GM12891 (cell line): ENCODE measurements at regions not wholly inside any gene's neighbourhood (a gene's known extent, or its start where the extent isn't known, plus 50 kb on each side); places are given as distances from the start of the nearest gene placed in this dataset.

Source experiments
- DNase-seq: peaks from one replicate; pipeline ENCODE4 v3.0.0; 2011; ENCODE audit warnings: low spot score; ENCODE audit not compliant: insufficient read length
- FAIRE-seq: peaks from 2 replicates; lab custom pipeline; 2011; peaks lifted over from hg19 to GRCh38; lab: Jason Lieb, UNC
- PAX5 ChIP-seq: IDR thresholded peaks from 2 replicates; pipeline ENCODE4 v1.6.1; 2011; ENCODE audit warnings: low read length, moderate library complexity, mild to moderate bottlenecking; ENCODE audit not compliant: insufficient read depth, severe bottlenecking
- POLR2A ChIP-seq: IDR thresholded peaks from 2 replicates; pipeline ENCODE4 v1.6.1; 2011; ENCODE audit warnings: low read depth, low read length, control low read depth
- POLR2AphosphoS5 ChIP-seq: IDR thresholded peaks from 2 replicates; pipeline ENCODE4 v1.6.1; 2011; ENCODE audit warnings: low read depth, low read length, control low read depth
- POU2F2 ChIP-seq: IDR thresholded peaks from 2 replicates; pipeline ENCODE4 v1.6.1; 2011; ENCODE audit warnings: low read depth, mild to moderate bottlenecking, control low read depth, low read length, moderate library complexity
- SPI1 ChIP-seq: IDR thresholded peaks from 2 replicates; pipeline ENCODE4 v1.6.1; 2011; ENCODE audit warnings: low read depth, low read length, control low read depth
- TAF1 ChIP-seq: IDR thresholded peaks from 2 replicates; pipeline ENCODE4 v1.6.1; 2011; ENCODE audit warnings: low read depth, low read length, control low read depth

DNA sequence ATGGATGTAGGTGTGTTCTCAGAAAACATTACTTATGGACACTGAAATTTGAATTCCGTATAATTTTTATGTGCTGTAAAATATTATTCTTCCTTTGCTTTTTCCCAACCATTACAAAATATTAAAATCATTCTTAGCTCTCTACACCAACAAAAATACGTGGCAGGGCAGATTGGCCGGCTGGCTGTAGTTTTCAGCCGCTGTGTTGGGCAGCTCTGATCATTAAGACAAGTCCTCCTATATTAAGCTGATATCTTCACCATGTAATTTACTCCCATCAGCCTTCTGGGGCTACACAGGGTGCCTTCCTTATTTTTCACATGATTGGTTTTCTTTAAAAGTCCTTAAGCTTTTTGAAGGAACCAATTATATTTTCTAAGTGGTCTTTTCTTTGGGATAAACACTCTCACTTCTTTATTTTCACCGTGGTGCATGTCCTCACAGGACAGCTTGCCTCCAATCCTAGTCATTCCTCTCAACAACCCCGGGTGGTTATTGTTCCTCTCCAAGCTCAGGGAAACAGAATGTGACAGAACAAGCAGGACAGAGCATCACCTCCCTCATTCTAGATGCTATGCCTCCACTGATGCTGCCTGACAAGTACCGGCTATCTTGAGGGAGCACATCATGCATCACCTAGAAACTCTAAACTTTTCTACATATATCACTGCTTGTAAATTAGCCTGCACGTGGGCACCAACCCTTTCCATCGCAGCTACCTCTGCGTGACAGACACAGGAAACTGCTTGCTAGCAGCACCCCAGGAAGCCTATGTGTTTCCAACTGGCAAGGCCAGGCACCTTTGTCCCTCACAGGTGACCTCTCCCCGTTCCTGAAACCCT, 362.3 kb downstream of the MYCN start:
- FAIRE-seq (no peak), DNase-seq (no peak)
- TF ChIP-seq TAF1, result no peak
- no peak for TF ChIP-seq POLR2A
- TF ChIP-seq SPI1, result no peak
- no peak for TF ChIP-seq PAX5
- TF ChIP-seq POU2F2, result no peak
- TF ChIP-seq POLR2AphosphoS5, result no peak

DNA sequence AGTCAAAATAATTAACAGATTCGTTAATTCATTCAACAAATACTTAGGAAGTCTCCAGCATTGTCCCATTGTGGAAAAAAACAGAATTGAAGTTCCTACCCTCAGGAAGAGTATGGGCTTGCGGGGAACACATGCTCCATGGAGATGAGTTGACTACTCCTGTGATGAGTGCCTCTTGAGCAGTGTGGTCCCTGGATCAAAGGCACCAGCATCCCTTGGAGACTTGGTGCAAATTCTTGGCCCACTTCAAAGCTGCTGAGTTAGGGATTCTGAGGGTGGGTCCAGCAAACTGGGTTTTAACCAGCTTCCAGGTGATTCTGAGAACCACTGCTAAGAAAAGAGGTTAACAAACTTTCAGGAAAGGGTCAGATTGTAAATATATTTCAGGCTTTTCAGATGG, 361.6 kb downstream of the MYCN start:
- no peak for TF ChIP-seq POLR2A
- no peak for TF ChIP-seq TAF1
- TF ChIP-seq PAX5, result no peak
- no peak for TF ChIP-seq SPI1
- no peak for TF ChIP-seq POU2F2
- TF ChIP-seq POLR2AphosphoS5, result no peak
- FAIRE-seq (no peak), DNase-seq (no peak)

DNA sequence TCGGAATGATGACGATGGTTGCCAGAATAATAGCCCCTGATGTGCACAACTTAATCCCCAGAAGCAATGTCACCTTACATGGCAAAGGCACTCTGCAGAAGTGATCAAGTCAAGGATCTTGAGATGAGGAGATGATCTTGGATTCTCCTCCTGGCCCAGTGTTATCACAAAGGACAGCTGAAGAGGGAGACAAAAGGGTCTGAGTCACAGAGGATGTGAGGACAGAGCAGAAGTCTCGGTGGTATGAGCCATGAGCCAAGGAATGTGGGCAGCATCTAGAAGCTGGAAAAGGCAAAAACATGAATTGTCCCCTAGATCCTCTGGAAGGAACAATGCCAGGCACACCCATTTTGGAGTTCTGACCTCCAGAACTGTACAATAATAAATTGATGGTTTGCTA, 358.5 kb downstream of the MYCN start:
- TF ChIP-seq PAX5, result no peak
- TF ChIP-seq POLR2AphosphoS5, result no peak
- FAIRE-seq (no peak), DNase-seq (no peak)

- FAIRE-seq (no peak), DNase-seq (no peak)
- TF ChIP-seq TAF1 (no peak), SPI1 (no peak), POLR2A (no peak), POU2F2 (no peak), PAX5 (no peak), POLR2AphosphoS5 (no peak)
These were observed 356.2 kb downstream of the MYCN start for GRCh38 chr2:16296331-16297250.

GRCh38 chr2:16296038-16296290, 355.6 kb downstream of the MYCN start:
- FAIRE-seq (no peak), DNase-seq (no peak)
- TF ChIP-seq TAF1, result no peak
- no peak for TF ChIP-seq PAX5
- no peak for TF ChIP-seq POU2F2
- TF ChIP-seq POLR2AphosphoS5, result no peak
- no peak for TF ChIP-seq POLR2A
- no peak for TF ChIP-seq SPI1

DNA sequence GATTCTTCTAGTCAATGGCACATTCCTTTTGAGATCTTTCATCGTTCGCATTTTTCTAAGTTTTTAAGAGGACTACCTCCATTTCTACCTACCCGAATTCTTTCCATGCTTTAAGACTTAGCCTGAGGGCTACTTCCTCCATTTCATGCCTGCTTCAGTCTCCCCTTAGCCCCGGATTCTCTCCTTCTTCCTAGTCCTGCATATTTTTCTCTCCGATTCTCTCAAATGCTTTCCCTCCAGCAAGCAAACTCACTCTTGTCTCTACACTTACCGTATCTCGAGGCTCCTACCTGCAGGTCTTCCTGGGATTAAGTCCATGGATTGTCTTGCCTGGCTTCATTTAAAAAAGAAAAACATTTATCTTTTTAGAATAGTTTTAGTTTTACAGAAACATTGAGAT, 354.4 kb downstream of the MYCN start:
- DNase-seq (no peak), FAIRE-seq (no peak)
- no peak for TF ChIP-seq SPI1
- TF ChIP-seq PAX5, result no peak
- TF ChIP-seq POLR2A, result no peak
- TF ChIP-seq POU2F2, result no peak
- no peak for TF ChIP-seq TAF1
- TF ChIP-seq POLR2AphosphoS5, result no peak

DNA sequence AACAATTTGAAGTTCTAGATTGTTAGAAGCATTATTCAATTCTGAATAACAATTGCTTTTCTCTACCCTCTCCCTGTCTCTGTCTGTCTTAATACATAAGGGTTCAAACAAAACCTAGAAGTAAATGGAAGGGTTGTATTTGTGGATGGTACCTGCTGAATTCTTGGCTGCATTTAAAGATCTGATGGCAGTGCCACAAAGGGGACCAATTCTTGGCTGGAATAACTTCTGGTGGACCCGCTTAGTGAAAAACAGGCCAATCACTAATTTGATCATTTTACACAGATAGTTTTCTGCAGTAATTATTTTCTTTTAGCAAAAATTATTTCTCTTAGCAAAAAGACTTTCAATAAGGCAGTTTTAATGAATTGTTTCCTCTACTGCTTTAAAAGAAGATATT, 353.5 kb downstream of the MYCN start:
- DNase-seq (no peak), FAIRE-seq (no peak)
- TF ChIP-seq SPI1 (no peak), PAX5 (no peak), POLR2AphosphoS5 (no peak), TAF1 (no peak), POU2F2 (no peak), POLR2A (no peak)

DNA sequence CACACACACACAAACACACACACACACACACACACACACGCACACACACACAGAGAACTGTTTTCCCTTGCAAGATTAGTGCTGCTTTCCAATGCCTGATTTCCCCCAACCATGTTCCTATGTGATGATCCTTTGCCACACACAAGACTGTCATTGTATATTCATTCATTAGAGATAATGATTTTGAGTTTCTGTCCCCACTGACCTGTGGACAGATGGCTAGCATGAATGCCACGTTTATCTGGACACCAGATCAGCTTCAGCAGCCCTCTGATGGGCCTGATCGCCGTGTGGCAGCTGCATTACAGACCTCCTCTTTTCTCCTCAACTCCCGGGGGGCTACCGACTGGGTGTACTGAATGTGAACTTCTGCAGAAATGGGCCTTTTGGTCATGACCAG, 353.0 kb downstream of the MYCN start:
- DNase-seq (no peak), FAIRE-seq (no peak)
- TF ChIP-seq POLR2AphosphoS5 (no peak), TAF1 (no peak), PAX5 (no peak), POLR2A (no peak), POU2F2 (no peak), SPI1 (no peak)
